8988T (cell line): ENCODE measurements at regions not wholly inside any gene's neighbourhood (a gene's known extent, or its start where the extent isn't known, plus 50 kb on each side); places are given as distances from the start of the nearest gene placed in this dataset.
"Not testable (repeated sequence)": the region's sequence is repeated elsewhere in the genome, so short reads cannot be mapped to it uniquely, and the experiment has no call there.

Experiments used
- DNase-seq: peaks from one replicate; pipeline ENCODE4 v3.0.0; 2011

- no peak for DNase-seq
Observed at GRCh38 chr9:110068212-110068611, 139.7 kb downstream of the C9orf152 start.

DNA sequence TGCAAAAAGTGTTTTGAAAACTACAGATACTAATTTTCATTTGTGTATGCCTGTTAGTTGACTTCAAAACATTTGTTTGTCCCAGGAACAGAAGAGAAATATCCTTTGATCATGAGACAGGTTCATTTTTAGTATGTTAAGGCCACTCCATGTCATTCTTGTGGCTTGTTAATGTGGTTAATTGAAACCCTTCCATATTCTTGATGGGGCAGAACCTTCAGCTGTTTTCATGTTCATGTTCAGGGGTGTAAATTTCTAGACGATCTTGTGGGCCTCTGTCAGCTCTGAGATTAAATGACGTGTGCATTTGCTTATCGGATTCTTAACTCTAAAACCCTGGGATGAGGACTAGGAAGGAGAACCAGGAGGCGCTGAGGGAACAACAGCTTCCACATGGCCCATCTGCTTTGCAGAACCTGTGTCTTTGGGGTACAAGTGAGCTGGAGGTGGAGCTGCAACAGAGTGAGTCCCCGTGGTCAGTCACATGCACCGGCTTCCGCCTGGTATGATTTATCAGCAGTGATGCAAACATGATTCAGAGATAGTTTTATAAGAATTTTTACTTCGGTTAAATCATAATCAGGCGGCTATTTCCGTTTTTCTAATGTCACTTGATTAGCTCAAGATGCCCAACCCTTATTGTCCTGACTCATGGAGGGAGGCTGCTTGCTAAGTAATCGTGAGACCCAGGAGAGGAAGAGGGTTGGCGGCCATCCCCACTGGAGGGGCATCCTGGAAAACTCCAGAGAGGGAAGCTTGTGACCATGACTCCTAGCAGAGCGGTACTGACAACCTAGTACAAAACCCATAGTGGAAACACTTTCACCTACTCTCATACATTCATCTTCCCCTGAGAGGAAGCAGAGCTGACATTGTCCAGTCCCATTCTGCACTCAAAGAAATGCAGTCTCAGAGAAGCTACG is 138.4 kb downstream of the C9orf152 start:
- DNase-seq: no peak

- no peak for DNase-seq
Observed at GRCh38 chr9:110072597-110073355, 135.2 kb downstream of the C9orf152 start.

DNA sequence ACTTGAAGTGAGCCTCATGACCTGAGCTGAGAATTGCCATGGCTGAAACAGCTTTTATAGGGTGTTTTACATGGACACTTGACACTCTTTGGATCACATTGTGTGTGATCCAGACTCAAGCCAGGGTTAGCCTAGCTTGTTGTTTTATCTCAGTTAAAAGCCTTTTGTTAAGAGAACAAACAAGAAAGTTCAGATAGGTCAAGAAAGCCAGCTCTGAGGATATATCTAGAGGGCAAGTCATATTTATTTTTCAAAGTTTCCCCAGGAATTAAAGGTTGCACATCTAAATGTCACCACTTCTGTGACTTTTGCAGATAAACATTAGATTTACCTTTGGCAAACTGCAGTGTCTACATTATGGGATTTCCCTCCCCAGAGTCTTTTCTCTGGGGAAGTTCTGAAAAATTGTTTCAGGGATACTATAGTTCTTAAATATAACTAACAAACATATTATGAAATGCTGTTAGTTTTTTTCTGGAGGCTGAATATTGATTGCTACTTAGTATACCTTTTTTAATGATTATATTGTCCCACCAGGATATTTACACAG is 134.5 kb downstream of the C9orf152 start:
- no peak for DNase-seq

DNA sequence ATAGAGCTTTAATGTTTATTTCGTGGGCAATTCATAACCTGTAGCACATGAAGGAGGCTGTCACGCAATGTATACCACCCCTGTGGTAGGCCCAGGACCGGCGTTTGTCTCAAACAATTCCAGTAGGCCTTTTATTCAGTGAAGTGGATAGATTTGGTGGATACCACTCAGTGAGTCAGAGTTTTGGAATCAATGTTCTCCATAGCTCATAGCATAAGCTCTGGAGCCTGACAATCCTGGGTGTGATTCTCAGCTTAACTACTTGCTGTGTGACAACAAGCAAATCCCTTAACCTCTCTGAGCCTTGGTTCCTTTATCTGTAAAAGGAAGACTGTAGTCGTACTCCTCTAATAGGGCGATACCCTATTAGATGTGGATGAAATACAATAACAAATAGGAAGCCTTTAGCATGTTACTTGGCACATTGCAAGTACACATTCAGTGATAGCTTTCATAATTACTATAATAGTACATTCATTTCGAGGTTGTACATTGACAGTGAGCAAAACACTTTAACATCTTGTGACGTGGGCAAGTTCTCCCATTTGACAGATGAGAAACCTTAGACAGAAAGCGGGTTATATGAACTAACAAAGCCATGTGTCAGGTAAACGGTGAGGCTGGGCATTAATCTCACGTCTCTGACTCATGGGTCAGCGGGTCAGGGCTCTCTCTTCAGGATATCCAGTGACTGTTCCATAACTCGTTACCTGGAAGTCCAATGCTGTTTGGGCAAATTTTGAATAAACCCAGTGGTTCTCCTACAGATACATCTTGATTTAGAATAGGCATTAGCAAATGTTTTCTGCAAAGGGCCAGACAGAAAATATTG is 130.8 kb downstream of the C9orf152 start:
- DNase-seq: no peak

DNA sequence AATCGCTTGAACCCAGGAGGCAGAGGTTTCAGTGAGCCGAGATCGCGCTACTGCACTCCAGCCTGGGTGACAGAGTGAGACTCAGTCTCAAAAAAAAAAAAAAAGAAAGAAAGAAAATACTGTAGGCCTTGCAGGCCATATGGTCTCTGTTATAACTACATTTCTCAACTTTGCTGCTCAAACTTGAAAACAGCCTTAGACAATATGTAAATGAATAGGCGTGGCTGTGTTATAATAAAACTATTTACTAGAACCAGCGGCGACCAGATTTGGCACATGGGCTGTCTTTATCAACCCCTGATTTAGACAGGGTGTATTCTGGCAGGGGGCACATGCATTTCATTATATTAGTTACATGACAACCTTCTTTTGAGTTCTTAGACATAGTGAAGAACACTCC is 130.0 kb downstream of the C9orf152 start:
- no peak for DNase-seq

DNA sequence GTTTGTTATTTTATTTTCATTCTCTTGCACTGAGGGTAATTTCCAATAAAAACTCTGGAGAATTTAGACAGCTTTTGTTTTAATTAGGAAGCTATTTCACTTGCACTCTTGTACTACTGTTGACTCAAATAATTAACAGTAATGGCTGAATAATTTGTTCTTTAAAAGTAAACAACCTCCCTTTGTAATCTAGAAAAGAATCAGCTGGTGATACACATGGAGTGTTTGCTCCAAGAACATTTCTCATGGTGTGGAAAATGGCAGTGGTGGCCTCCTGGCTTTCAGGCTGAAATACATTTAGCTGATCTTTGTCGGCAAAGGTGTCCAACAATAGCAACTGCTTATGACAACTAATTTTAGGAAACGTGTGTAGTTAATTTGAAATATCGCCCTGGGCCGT is 129.4 kb downstream of the C9orf152 start:
- no peak for DNase-seq

- no peak for DNase-seq
Observed at GRCh38 chr9:110081395-110081794, 126.6 kb downstream of the C9orf152 start.

DNA sequence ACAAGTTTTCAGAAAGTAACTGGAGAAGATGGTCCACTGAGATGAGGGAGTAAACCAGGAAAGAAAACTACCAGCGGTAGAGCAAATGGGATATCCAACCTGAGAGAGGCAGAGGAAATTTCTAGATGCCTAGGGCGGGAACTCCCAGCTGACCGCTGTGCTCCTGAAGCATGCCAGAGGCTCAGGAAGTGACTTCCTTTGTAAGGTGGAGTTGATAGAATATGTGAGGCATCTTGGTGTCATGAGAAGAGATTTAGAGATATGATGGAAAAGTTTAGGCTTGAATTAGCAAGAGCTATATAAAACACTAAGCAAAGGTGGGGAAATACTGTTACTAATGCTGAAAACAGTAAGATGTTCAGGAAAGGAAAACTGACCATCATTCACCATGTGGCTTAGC is 124.1 kb downstream of the C9orf152 start:
- no peak for DNase-seq

DNA sequence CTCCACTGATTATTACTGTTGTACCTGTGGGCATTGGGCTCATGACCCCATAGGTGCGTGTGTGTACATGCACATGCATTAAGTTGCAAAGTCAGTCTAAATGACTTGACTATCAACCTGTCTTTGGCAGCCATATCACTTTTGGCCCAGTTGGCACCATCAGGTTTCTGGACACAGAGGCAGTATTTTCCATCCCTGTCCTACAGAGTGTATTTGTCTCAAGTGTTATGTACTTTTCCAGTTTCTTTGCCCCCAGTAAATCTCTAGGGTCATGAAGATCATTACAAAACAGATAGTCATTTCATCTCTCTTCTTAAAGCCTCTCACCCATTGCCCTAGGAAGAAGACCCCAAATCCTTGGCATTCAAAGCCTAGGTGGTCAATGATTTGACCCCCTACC is 121.4 kb downstream of the C9orf152 start:
- DNase-seq: no peak

DNA sequence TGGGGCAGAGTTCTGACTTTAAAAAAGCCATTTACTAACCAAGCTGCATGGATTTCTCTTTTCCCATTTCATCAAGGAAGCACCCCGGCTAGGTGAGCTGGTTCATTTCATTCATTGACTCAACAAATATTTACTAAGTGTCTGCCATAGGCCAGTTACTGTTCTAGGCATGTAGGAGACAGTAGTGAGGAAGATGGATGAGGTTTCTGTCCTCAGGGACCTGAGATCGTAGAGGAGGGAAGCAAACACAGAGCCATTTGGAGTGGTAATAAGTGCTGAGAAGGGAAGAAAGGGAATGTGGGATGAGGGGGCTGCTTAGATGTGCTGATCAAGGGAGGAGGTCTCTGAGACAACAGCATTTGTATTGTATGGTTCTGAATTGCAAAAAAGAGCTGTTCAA is 120.4 kb downstream of the C9orf152 start:
- no peak for DNase-seq

GRCh38 chr9:110088099-110088498 is 119.9 kb downstream of the C9orf152 start:
- no peak for DNase-seq

DNA sequence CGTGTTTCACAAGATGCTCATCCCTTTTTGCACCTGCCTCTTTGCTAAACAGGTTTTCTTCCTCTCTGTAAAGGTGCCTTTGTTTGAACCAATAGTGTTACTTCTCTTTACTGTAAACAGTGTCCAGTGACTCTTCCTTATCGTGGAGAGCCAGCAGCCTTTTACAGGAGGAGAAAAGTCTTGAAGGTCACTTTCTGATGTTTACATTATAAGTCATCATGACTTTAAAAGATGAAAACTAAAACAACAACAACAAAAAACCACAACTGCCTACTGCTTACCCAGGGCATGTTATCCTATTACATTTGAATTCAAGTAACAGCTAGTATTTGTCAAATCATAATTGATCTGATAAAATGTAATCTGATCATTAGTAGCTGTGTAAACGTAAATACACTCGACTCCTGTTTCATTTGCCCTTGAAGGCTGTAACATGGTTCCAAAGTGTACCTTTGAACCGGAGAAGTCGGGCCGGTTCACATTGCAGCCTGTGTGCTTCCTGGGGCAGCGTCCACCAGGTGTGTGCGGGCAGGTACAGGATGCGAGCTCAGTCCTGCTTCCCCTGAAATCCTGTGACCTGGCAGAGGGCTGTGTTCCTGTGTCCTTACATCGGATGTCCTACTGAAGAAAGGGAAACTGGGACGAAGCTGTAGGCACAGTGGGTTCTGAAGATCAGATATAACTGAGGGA is 118.1 kb downstream of the C9orf152 start:
- no peak for DNase-seq

GRCh38 chr9:110092792-110093191 is 115.2 kb downstream of the C9orf152 start:
- DNase-seq: no peak

DNA sequence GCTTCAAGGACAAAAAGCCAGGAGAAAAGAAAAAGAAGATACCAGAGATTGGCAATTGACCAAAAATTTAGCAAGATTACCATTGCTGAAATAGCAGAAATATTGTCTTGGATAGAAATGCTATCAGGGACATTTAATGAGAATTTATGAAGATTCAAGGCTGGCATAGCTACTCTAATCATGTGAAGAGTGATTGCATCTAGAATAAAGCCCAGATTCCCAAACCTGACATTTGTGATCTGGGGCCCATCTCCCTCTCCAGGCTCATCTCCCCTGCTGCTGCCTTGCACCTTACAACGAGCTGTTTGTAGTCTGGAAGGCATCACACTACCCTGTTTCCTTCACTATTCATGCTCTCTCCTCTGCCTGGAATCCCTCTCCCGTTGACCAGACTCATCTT is 114.5 kb downstream of the C9orf152 start:
- no peak for DNase-seq

GRCh38 chr9:110093871-110094270 is 114.1 kb downstream of the C9orf152 start:
- DNase-seq: no peak

- no peak for DNase-seq
Observed at GRCh38 chr9:110095161-110095595, 112.8 kb downstream of the C9orf152 start.

DNA sequence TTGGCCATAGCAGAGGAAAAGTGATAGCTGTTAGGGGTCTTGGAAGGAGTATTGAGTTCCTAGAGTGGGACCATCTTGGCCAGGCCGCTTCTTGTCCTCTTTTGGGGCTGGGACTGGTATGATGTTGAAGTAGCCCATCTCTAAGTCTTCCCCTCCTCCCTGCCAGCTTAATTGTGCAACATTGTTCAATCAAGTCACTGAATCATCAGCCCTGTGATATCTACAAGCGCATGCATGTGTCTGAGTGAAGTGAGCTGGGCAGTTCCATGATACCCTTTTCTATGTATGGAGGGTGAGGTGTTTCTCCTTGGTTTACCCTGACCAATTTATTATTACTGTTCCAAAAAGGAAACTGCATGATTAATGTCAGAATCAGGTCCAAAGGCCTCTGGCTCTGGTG is 112.2 kb downstream of the C9orf152 start:
- no peak for DNase-seq

DNA sequence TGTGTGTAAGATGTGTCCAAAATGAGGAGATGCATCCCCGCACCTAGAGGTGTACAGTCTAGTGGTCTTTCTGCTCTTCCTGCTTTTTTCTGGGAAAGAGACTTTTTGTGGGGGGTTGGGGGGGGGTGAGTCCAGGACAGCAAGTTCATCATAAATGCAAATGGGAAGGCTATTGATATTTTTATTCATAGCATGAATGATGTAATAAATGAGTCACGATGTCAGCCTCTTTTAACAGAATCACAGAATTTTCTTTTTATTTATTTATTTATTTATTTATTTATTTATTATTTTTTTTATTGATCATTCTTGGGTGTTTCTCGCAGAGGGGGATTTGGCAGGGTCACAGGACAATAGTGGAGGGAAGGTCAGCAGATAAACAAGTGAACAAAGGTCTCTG is 111.3 kb downstream of the C9orf152 start:
- not testable (repeated sequence) for DNase-seq

DNA sequence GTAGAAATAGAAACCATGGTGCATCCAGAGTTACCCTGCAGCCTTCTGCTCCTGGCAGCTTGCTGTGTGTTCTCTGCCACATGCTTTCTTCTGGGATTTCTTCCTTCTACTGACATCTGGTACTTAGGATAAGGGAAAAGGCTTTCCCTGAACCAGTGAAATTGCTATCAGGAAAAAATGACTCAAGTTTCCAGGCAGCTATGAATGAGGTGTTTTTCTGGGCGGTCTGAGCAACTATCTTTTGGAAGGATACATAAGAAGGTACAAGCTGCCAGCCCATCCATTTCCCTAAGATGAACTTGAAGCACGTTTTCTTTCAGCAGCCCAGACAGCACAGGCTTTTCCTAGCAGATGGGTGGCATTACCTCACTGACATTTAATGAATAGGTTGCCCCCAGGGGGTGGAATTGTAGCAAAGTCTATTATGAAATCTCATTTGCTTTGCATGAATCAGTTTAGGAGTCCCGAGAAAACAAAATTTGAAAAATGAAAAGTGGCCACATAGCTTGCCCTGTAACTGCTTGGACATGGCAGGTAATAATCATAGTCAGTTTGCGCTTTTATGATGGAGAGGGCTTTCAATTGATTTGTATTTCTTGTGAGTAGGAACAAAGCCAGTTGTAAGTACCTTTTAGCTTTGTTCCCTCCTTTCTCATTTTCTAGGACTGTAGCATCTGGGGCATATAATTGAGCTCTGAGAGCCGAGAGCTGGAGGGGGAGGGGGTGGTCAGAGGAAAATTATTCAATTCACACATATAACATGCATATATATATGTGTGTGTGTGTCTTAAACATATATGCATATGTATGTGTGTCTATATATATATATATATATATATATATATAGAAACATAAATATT is 108.5 kb downstream of the C9orf152 start:
- no peak for DNase-seq

- no peak for DNase-seq
Observed at GRCh38 chr9:110101531-110102161, 106.3 kb downstream of the C9orf152 start.
